Progenitor cell of endocrine pancreas (in vitro differentiated cells): ENCODE measurements at regions not wholly inside any gene's neighbourhood (a gene's known extent, or its start where the extent isn't known, plus 50 kb on each side); places are given as distances from the start of the nearest gene placed in this dataset.
A peak's percentile ranks its signal among the peaks of the same experiment; 100 is the strongest.

Experiments
- DNase-seq: peaks from one replicate; pipeline ENCODE4 v3.0.0; 2021; ENCODE audit warnings: low spot score; ENCODE audit not compliant: unreplicated experiment
- H3K27ac Mint-ChIP-seq: 2 replicates; pipeline ENCODE4 v1.8.0; 2021; ENCODE audit warnings: mild to moderate bottlenecking, moderate library complexity, mixed read lengths
- H3K27me3 Mint-ChIP-seq: 2 replicates; pipeline ENCODE4 v1.8.0; 2021; ENCODE audit warnings: mixed read lengths
- H3K36me3 Mint-ChIP-seq: 2 replicates; pipeline ENCODE4 v1.8.0; 2022; ENCODE audit warnings: mixed read lengths; ENCODE audit not compliant: insufficient read depth
- H3K4me1 Mint-ChIP-seq: 2 replicates; pipeline ENCODE4 v1.8.0; 2021; ENCODE audit warnings: low read depth, mixed read lengths
- H3K4me3 Mint-ChIP-seq: 2 replicates; pipeline ENCODE4 v1.8.0; 2021; ENCODE audit warnings: low read depth, mild to moderate bottlenecking, moderate library complexity, mixed read lengths
- H3K9me3 Mint-ChIP-seq: 2 replicates; pipeline ENCODE4 v1.8.0; 2021; ENCODE audit warnings: low read depth, mixed read lengths
- CTCF ChIP-seq: fragments of 200-600 bp; sonication (generic); IDR thresholded peaks from one replicate; pipeline ENCODE4 v1.5.0; 2021; ENCODE audit warnings: antibody characterized with exemption, mild to moderate bottlenecking; ENCODE audit not compliant: unreplicated experiment

- H3K27ac Mint-ChIP-seq, result no peak overlapping the region
- no peak for DNase-seq
- no peak overlapping the region for H3K4me3 Mint-ChIP-seq
- no peaks in the 10 kb centered on the region for H3K4me1 Mint-ChIP-seq
- peaks cover 2% of the 10 kb centered on the region for H3K27me3 Mint-ChIP-seq
- no peaks in the 10 kb centered on the region for H3K9me3 Mint-ChIP-seq
- no peak for TF ChIP-seq CTCF
- no peaks in the 10 kb centered on the region for H3K36me3 Mint-ChIP-seq
Measured at GRCh38 chr1:88488237-88488636, 195.8 kb upstream of the PKN2 start.

- H3K36me3 Mint-ChIP-seq, result no peaks in the 10 kb centered on the region
- H3K27ac Mint-ChIP-seq, result no peak overlapping the region
- no peaks in the 10 kb centered on the region for H3K4me1 Mint-ChIP-seq
- H3K9me3 Mint-ChIP-seq, result no peaks in the 10 kb centered on the region
- H3K27me3 Mint-ChIP-seq, result no peaks in the 10 kb centered on the region
- no peak for TF ChIP-seq CTCF
- DNase-seq, result no peak
- H3K4me3 Mint-ChIP-seq, result no peak overlapping the region
Measured at GRCh38 chr1:88490676-88491075, 193.4 kb upstream of the PKN2 start.

- Mint-ChIP-seq H3K9me3 (no peaks in the 10 kb centered on the region), H3K36me3 (no peaks in the 10 kb centered on the region), H3K27ac (no peak overlapping the region), H3K4me3 (no peak overlapping the region), H3K4me1 (no peaks in the 10 kb centered on the region), H3K27me3 (no peaks in the 10 kb centered on the region)
- no peak for TF ChIP-seq CTCF
- no peak for DNase-seq
Measured at GRCh38 chr1:88499671-88500070, 184.4 kb upstream of the PKN2 start.

GRCh38 chr1:88502886-88503285 lies 181.2 kb upstream of the PKN2 start:
- peaks cover 2% of the 10 kb centered on the region for H3K4me1 Mint-ChIP-seq
- H3K27me3 Mint-ChIP-seq, result no peaks in the 10 kb centered on the region
- peak overlapping the region; percentile 31 for H3K27ac Mint-ChIP-seq
- DNase-seq, result no peak
- no peaks in the 10 kb centered on the region for H3K9me3 Mint-ChIP-seq
- TF ChIP-seq CTCF, result no peak
- no peaks in the 10 kb centered on the region for H3K36me3 Mint-ChIP-seq
- no peak overlapping the region for H3K4me3 Mint-ChIP-seq

GRCh38 chr1:88503646-88504045 lies 180.4 kb upstream of the PKN2 start:
- H3K4me3 Mint-ChIP-seq, result no peak overlapping the region
- DNase-seq, result no peak
- no peaks in the 10 kb centered on the region for H3K36me3 Mint-ChIP-seq
- no peak overlapping the region for H3K27ac Mint-ChIP-seq
- H3K4me1 Mint-ChIP-seq, result peaks cover 2% of the 10 kb centered on the region
- TF ChIP-seq CTCF, result no peak
- H3K27me3 Mint-ChIP-seq, result no peaks in the 10 kb centered on the region
- no peaks in the 10 kb centered on the region for H3K9me3 Mint-ChIP-seq
